H4 (cell line): ENCODE measurements at regions not wholly inside any gene's neighbourhood (a gene's known extent, or its start where the extent isn't known, plus 50 kb on each side); places are given as distances from the start of the nearest gene placed in this dataset.
A peak's percentile ranks its signal among the peaks of the same experiment; 100 is the strongest.

Experiments
- DNase-seq: peaks from one replicate; pipeline ENCODE4 v3.0.0-alpha.2; 2015; ENCODE audit warnings: low spot score

DNA sequence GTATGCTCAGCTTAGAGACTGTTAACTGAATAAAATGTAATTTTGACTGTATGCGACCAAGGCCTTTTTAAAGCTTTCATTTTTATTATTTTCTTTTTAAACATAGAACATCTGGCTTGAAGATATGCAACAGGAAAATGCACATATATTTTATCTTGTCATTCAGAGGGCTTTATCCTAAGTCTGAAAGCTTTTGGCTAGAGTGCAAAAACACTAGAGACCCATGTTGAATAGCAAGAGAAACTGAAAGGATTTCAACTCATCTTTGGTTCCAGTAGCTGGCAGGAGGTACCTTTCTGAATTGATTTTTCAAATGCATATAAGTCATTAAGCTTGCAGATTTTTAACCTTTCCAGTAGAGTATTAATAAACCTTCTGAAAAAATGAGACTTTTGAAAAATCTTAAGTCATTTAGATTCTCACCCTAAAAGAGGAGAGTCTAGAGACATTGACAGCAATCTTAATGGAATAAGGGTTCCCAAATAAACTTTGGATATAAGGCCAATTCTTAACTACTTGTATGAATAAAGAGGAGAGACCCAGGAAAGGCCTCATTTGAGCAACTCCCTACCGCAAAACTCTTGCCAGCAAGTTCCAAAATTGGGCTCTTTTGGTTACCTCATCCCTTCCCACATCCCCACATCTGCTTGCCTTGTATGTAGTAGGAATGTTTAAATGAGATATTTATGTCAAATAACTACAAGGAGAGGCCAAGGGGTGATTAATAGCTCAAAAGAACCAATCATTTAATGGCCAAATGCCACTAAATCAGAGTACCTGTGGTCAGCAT is 454.4 kb downstream of the HTR7 start:
- no peak for DNase-seq

DNA sequence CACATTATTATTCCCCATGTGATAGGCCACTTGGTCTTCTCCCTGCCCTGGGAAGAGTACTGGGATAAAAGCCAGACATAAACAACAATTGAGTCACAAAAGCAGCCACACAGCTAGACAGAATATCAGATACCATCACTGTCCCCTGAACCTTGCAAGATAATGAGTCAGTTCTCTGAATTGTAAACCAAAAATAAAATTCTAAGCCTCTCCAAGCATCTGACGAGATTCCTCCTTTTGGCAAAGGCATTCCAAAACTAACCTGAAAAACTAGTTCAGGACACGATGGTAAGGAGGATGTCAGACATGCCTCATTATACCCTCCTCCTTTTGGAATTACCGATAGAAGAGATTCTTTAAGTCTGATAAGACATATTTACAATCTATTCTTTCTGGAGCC is 450.7 kb downstream of the HTR7 start:
- DNase-seq: no peak

DNA sequence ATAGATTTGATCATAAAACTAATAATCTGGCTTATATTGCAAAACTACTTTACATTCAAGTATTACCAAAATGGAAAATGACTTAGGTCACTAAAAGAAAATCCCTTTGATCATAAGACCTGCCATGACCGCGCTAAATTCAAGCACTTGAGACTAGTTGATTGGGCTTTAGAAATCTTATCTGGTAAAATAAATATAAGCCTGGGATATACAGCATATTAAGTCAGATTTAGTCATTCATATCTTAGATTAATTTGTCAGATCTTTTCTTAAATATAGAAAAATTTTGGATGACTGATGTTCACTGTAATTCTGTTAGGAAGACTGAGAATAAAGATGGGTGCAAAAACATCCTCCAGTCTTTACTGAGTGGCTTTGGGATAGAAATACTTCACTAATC is 450.0 kb downstream of the HTR7 start:
- no peak for DNase-seq

DNA sequence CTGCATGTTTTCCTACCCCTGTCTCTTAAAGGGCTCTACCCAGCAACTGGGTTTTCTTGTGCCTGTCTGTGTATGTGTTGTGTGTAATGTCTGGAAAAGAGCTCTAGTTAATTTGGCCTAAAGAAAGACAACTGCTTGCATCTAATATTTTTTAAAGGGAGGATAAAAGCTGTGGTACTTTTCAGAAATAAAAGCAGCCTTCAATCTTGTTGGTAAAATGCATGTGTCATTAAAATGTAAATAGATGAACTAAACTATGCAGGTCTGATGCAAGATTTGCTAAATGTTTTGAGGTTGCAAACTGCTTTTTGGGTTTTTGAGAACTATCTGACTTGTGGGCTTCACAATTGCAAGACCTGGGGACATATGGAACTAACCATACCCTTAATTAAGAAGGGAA is 445.3 kb downstream of the HTR7 start:
- DNase-seq: no peak

DNA sequence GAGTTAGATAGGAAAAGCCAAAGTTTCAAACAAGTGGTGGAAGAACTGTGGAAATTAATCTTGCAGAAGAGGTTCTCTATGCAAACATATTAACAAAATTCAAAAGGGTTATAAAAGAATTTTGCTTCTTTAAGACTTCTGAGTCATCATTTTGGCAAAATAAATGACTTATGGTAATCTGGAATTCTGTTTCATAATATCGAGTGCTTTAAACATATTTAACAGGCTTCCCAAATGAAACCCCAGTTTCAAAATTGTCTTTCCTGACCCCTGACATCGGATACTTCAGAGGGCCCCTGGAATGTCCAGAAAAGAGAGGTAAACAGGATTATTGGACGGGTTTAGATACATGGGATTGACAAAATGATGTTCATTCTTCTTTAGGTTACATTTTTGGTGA is 444.6 kb downstream of the HTR7 start:
- DNase-seq: no peak

DNA sequence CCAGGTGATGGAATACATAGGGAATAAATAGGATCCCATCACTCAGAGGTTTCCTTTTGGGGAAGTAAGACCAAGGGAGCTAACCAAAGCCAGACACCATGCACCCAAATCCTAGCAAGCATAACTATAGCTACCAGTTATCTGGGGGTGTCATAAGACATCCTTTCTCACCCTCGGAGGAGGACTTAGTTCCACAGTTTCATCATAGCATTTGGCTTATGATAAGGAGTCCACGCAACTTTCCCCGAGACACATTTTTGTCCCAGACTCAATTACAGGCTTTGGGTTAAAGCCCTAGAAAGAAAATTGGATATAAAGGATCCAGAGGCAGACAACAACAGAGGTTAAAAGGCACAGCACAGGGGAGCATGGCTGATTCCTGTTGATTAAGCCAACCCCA is 442.9 kb downstream of the HTR7 start:
- no peak for DNase-seq

DNA sequence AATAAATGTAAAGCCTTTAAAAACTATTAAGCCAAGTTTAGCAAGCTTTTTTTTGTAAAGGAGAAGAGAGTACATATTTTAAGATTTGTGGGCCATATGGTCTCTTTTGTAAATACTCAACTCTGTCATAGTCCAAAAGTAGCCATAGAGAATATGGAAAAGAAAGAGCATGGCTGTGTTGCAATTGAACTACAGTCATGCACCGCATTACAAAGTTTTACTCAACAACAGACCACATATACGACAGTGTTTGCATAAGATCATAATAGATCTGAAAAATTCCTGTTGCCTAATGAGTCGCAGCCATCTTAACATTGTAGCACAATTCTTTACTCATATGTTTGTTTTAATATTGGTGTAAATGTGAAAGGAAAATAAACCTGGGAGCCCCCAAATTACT is 440.8 kb downstream of the HTR7 start:
- DNase-seq: peak; percentile 49

DNA sequence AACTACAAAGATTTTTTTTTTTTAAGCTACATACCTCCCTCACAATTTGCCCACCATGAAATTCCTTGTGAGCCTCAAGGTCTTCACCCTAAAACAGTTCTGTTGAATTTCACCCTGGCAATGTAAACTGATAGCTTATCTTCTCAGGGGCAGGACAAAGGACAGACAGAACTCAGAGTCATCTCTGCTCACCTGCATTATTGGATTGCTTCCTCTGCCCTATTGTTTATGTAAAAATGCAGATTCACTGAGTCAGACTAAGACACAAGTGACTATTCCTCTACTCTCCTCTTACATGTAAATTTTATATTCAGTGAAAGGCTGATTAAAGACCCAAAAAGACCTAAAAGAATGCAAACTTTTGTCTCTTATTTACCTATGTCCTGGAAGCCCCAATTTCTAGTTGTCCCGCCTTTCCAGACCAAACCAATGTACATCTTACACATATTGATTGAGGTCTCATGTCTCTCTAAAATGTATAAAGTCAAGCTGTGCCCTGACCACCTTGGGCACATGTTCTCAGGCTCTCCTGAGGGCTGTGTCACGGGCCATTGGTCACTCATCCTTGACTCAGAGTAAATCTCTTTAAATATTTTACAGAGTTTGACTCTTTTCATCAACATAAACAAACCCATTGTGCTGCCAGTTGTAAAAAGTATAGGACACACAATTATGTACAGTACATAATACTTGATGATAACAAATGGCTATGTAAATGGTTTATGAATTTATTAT is 440.2 kb downstream of the HTR7 start:
- DNase-seq: no peak

DNA sequence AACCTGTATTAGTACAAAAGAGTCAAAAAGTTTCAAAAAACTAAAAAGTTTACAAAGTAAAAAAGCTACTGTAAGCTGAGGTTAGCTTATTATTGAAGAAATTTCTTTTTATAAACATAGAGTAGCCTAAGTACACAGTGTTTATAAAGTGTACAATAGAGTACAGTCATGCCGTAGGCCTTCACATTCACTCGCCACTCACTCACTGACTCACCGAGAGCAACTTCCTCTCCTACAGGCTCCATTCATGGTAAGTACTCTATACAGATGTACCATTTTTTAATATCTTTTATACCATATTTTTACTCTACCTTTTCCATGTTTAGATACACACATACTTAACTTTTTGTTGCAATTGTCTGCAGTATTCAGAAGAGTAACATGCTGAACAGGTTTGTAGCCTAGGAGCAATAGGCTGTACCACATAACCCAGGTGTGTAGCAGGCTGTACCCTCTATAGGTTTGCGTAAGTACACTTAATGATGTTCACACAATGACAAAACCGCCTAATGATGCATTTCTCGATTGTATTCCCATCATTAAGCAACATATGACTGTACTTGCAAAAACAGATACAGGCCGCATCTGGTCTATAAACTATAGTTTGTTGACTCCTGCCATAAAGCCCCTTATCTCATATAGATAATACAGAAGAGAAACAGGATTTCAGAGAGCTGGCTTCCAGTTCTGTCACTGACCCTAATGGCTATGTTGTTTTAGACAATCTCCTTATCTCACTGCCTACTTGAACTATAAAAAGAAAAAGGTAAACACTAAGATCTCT is 438.8 kb downstream of the HTR7 start:
- DNase-seq: peak; percentile 92

DNA sequence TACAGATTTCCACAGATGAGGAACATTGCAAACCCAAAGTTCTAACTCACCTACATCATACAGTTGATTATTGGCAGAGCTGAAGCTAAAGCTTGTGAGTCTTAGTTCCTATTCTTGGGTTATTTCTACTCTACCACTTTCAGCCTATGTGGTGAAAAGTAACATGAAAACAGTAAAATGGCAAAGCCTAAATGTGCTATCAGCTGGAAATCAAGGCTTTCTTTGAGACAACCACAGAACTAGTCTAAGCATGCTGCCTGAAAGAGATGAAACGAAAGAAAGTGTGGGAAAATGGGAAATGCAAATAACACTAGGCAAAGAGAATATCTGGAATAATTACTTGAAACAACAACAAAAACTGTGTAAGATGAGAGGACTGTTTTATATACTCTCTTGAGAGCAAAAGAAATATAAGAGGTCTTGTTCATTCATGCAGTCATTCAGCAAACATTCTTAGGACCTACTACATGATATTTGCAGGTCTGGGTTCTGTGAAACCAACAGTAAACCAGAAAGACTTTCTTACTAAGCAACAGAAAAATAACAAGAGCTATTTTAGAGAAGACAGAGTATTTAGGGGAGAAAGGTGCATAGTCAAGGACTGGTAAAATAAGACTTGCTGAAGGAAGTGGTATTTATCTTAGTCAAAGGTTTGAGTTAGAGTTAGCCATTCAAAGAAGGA is 437.1 kb downstream of the HTR7 start:
- no peak for DNase-seq

DNA sequence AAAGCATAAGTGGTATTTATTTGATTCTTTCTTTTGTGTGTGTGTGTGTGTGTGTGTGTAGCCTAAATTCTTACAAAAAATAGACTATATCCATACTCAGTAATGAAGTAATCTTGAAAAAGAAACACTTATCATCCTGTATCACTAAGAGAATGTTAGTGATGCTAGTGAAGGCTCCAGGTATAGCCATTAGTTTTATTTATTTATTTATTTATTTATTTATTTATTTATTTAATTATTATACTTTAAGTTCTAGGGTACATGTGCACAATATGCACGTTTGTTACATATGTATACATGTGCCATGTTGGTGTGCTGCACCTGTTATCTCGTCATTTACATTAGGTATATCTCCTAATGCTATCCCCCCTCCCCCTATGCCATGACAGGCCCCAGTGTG is 436.0 kb downstream of the HTR7 start:
- DNase-seq: no peak

DNA sequence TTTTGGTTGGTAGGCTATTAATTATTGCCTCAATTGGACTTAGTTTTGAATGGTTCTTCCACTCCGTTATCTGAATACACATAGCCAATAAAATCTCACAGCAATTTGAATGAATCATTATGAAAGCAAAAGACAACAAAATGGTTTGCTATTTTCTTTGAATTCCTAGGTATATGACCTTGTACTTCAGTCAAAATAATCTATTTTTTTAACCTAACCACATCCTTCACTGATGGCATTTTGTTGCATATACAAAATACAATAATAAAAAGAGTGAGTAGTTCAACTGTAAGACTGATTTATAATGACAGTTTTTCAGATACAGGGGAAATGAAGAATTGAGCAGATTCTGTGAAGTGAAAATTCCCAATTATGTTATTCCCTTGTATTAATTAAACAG is 433.1 kb downstream of the HTR7 start:
- no peak for DNase-seq

DNA sequence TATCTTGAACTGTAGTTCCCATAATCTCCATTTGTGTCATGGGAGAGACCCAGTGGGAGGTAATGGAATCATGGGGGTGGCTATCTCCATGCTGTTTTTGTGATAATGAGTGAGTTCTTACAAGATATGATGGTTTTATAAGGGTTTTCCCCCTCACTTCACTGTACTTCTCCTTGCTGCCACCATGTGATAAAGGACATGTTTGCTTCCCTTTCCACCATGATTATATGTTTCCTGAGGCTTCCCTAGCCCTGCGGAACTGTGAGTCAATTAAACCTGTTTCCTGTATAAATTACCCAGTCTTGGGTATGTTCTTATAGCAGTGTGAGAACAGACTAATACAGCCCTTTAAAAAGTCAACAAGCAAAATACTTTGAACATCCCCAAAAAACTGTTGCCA is 427.7 kb downstream of the HTR7 start:
- no peak for DNase-seq

DNA sequence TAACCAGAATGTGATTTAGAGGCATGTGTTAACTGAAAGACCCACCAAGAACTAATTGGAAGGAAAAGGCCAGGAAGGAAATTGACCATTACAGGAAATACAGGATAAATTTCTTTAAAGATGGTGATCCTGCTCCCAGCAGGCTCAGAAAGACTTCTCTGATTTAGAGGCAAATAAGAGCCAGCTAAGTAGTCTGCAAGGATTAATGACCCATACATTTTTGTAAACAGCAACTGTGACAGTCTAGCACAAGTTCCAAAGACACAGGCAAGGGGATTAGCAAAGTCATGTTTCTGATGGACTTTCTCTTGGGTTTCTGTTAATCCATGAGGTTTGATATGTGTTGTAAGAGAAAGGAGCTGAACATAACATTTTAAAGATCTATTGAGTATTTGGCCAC is 425.0 kb downstream of the HTR7 start:
- DNase-seq: no peak

DNA sequence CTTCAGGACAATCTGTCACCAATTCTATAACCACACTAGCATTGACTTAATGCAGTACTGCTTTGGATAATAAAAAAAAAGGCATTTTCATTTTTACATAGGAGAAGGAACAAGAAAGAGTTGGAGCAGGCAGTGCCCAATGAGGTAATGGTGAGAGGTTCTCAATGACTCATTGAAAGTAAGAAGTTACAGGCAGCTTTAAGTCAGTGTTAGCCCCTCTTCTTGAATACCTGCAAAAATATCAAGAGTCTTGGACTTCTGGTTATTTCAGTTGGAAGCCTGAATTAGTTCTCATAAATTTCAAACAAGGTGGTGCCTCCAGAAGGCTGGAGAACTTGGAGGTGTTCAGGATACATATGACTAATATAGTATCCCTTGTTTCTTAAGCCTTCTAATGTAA is 422.5 kb downstream of the HTR7 start:
- no peak for DNase-seq

DNA sequence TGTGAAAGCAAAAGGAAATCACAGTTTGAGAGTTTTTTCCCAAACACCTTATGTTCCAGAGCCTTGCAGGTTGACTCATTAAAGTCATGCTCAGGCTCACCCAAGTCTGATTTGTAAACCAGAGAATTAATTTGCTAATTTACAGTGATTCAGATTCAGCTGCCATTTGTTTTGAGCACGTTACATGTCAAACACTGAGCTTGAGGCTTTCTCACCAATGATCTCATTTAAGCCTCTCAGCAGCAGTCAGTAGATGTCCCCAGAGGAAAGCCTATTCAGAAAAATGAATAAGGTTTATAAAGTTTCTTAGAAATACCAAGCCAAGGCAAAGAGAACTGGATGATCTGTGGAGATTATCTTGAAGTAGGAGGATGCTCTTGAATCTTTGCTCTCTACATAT is 420.4 kb downstream of the HTR7 start:
- DNase-seq: no peak

DNA sequence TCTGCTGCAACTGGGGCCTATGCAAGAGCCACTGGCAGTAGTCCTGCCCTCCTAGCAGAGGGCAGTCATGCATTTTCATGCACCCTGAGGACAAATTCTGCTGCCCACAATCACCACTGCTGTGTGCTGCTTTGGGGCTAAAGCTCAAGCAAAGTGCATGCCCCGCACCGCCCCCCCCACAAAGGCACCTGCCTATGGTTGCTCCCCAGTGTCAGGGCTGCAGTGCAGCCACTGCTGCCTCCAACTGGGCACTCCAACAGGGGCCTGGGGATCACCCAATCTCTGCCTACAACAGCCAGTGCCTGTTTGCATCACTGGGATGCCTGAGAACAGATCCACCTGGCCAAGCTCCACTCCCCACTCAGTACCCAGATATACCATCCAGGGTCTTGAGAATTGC is 417.0 kb downstream of the HTR7 start:
- no peak for DNase-seq

DNA sequence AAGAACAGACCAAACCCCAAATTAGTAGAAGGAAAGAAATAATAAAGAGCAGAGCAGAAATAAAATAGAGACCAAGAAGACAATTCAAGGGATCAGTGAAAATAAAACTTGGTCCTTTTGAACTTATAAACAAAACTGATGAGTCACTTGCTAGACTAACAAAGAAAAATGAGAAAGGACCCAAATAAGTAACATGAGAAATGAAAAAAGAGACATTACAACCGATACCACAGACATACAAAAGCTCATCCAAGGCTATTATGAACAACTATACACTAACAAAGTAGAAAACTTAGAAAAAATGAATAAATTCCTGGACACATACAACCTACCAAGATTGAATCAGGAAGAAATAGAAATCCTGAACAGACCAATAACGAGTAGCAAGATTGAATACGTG is 414.5 kb downstream of the HTR7 start:
- no peak for DNase-seq

DNA sequence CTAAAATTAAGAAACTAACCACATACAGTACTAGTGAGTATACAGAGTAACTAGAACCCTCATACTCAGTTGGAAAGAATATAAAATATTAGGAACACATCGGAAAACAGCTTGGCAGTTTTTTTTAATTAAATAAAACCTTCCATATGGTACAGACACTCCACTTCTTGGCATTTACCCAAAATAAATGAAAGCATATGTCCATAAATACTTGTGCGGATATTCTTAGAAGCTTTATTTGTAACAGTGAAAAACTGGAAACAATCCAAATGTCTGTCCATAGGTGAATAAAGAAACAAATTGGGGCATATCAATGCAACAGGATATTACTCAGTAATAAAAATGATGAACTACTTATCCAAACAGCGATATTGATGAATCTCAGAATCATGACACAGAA is 410.0 kb downstream of the HTR7 start:
- DNase-seq: no peak

DNA sequence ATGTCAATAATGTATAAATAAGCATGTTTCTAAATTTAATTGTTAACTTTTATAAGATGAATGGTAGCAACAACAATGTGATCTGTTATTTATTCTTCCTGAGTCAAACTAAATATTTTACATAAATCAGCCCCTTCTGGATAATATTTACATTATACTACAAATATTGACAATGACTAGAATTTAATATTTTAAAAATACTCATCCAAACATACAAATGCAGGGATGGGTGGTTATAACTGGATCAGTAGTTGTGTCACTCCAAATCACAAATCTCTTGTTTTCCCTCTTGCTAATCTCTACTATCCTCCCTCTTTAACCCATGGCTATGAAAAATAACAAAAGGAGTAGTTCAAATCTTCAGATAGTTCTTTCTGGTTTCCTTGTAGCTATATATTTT is 407.0 kb downstream of the HTR7 start:
- no peak for DNase-seq

DNA sequence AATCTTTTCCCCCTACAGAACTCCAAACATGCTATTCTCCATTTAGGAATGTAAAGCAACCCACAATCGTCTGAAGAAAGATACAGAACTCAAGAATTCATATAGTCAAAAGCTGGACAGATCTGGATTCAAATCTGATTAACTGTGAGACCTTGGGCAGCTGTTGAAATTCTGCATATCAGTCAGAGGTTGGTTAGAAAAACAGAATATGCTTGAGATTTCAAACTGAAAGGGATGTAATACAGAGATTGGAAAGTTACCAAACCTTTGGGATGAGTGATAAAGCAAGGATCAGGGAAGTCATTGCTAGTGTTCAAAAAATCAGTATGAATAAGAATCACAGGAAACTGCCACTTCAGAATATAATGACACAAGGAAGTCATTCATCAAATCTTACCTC is 406.6 kb downstream of the HTR7 start:
- DNase-seq: no peak

DNA sequence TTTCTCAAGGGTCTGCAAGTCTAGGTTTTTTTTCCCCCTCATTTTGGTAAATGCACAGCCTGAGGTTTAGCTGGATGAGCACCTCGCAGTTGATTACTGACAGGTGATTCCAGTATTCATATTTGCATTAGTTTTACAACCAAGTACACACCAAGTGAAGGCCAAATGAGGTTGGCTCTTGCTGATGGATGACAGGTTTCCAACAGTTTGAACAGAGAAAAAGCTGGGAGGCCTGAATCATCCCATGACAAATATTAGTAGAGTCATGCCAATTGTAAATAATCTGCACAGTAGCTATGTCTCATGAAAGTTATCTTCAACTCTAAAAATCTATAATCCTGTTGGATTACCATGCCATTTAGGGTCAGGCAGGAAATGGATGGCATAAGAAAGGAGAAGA is 399.8 kb downstream of the HTR7 start:
- no peak for DNase-seq
